Amniotic stem cell (primary cell): ENCODE measurements at regions not wholly inside any gene's neighbourhood (a gene's known extent, or its start where the extent isn't known, plus 50 kb on each side); places are given as distances from the start of the nearest gene placed in this dataset.
"Not testable (repeated sequence)": the region's sequence is repeated elsewhere in the genome, so short reads cannot be mapped to it uniquely, and the experiment has no call there.

ENCODE experiments used
- DNase-seq: peaks from one replicate; lab custom pipeline; 2025; lab: John Stamatoyannopoulos, UW

GRCh38 chr13:59352600-59352999 is 811.1 kb downstream of the DIAPH3 start:
- DNase-seq, result no peak

DNA sequence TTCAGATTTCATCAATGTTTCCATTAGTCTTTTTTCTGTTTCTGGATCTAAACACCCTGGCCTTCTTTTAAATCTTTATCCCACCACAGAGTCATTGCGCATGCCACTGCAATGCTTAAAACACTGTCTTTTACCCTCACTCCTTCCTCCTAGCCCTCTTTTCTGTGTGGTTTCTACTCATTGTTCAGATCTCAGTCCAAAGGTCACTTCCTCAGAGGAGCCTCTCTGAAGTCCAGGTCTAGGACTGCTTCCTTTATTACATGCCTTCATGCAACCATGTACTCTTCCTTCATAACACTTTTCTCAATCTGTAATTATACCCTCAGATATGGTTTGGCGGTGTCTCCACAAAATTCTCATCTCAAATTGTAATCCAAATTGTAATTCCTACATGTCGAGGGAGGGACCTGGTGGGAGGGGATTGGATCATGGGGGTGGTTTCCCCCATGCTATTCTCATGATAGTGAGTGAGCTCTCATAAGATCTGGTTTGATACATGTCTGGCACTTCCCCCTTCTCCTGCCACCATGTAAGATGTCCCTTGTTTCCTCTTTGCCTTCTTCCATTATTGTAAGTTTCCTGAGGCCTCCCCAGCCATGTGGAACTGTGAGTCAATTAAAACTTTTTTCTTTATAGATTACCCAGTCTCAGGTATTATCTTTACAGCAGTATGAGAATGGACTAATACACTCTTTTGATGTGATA is 808.9 kb downstream of the DIAPH3 start:
- DNase-seq, result no peak

GRCh38 chr13:59356607-59357006 is 807.1 kb downstream of the DIAPH3 start:
- no peak for DNase-seq

GRCh38 chr13:59358014-59358413 is 805.7 kb downstream of the DIAPH3 start:
- DNase-seq, result no peak

GRCh38 chr13:59360108-59360507 is 803.6 kb downstream of the DIAPH3 start:
- no peak for DNase-seq

- DNase-seq, result no peak
These were observed 802.8 kb downstream of the DIAPH3 start for GRCh38 chr13:59360916-59361315.

- DNase-seq, result no peak
These were observed 800.4 kb downstream of the DIAPH3 start for GRCh38 chr13:59363313-59363712.

DNA sequence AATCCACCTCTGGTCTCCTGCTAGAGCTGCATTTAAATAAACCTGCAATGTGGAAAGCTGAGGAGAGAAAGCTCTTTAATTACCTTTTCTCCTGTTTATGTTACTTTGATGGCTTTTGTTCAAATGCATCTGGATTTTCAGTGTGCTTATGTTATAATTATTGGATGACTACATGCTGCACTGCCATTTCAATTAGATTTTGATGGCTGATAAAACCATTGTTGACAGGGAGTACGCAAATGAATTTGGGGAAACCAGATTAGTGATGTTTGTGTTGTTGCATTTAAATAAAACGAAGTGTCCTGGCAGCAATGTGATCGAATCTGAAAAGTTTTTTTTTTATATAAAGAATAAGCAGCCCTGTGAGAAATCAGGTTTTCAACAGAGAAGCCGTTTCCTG is 799.8 kb downstream of the DIAPH3 start:
- no peak for DNase-seq

DNA sequence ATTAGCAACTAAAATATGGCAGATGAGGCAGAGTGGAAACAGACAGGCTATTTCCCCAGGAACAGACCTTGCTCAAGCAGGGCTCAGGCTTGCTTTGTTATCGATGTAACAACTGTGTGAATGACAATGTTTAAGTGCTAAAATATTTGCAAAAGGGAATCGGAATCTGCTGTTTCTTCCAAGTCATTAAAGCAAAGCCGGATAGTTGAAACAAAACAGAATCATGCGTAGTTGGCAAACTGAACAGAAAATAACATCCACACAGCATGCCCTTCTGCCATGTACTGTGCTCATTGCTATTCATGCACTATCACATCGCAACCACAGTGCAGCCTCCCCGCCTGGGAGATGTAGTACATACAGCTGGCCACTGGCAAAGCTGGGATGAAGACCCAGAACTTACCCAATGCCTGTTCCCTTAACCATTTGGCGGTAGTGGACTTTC is 799.1 kb downstream of the DIAPH3 start:
- DNase-seq, result no peak

DNA sequence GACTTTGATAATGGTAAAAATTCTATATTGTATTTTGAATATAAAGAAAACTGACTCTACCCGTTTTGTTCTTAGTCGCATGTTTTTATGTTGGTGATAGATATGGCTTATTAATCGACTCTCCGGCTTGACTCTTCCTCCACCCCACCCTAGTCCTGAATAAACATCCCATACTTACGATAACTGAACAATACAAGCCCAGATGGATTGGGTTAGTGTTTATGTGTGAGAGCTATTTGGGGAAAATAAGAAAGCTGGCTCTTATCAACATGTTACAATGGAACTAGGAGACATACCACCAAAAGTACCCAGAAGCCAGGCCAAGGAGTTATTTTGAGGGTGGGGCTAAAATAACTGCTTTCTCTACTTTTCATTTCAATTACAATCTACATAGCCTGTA is 796.3 kb downstream of the DIAPH3 start:
- no peak for DNase-seq

DNA sequence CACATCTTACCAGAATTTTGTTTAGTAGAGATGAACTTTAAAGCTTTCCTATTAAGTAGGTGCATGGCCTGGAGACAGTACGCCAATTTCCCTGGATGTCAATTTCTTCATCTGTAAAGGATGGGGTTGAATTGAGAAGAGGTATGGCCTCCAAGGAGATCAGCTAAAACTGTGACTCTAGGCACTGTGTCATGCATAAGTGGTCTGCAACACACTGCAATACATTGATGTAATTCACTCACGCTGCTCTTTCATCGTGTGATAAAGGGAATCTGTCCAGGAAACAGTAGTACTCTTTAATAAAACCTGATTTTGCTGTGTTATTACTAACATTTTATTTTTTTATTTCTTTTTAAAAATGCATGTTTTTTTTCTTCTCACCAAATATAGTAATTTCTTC is 795.8 kb downstream of the DIAPH3 start:
- DNase-seq, result no peak

DNA sequence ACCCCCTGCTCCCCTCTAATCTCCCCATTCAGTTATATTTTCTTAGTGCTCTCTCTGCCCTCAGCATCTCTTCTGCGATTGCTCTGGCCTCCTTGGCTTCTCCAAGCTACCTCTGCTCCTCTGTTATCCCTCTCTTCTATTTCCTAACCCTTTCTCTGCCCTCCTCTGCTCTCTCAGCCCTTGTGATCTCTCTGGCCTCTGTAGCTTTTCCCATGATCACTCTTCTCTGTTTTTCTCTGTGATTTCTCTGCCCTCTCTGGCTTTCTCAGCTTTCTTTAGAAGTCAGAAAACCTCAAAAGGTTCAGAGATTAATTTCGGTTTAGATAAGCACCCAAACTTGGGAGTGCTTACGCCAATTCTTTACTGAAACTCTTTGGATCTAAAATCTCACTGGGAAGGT is 795.0 kb downstream of the DIAPH3 start:
- DNase-seq, result no peak

DNA sequence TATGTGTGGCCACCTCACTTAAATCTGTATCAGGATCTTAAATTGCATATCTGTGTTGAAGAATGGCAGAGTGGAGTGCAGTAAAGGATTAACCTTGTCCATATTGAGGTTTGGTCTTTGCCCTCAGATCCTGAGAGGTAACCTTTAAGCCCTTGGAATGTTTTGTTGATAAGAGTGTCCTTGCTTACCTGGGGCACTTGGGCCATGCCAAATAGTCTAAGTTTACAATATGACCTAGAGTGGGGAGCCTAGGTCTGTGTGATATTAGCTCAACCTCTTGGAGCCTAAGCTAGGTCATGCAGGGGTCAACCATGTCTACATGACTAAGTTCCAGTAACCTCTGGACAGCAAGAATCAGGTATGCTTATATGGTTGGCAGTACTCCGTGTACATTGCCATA is 792.5 kb downstream of the DIAPH3 start:
- no peak for DNase-seq

DNA sequence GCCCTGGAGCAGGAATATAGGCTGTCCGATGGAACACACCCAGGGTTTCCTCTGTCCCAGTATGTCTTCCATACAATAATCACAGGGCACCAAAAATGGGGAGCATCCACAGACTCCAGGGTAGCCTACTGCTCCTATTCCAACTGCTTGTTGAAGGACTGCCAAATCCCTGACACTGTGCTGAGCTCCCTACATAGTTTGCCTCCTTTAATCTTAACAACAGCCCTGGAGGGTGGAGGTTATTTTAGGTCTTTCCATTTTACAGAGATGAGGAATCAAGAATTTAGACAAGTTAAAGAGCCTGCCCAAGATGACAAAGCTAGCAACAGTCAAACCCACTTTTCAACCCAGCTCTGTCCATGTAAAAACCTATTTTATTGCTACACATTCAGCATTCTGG is 790.4 kb downstream of the DIAPH3 start:
- no peak for DNase-seq

DNA sequence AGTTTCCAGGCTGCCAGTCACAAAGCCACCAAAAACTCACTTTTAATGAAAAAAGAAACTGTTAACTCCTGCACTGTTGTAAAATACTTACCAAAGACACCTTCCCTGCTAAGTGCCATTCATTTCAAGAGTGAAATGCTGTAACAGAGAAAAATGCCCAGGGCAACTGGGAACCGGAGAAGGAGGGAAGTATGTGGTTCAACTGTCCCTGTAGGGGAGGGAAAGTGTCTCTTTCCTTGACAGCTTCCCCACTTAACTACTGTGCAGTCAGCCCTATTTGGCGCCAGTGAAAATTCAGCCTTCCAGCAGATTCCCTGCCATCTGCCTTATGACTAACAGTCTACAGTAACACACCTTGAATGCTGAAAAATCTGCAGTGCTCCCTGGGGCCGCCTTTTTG is 789.0 kb downstream of the DIAPH3 start:
- no peak for DNase-seq

DNA sequence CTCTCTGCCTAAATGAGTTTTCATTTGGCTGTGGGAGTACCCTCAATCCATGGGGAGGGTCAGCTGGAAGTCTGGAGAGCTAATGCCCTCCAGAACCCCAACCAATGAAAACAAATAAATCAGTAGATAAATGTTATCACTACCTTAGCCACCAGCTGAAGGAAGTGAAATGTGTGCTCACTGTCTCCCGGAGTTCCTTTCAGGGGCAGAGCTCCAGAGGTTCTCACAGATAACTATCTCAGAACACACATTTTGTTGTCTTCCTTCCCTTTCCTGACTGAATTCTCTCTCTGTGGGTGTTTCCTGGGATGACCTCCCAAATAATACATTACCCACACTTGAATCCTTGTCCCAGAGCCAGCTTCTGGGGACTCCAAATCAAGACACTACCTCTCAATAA is 779.6 kb downstream of the DIAPH3 start:
- no peak for DNase-seq

- DNase-seq, result peak; percentile 54
These were observed 772.0 kb downstream of the DIAPH3 start for GRCh38 chr13:59391696-59392095.

- no peak for DNase-seq
These were observed 771.4 kb downstream of the DIAPH3 start for GRCh38 chr13:59392328-59392727.

GRCh38 chr13:59394496-59394895 is 769.2 kb downstream of the DIAPH3 start:
- no peak for DNase-seq

GRCh38 chr13:59398127-59398526 is 765.6 kb downstream of the DIAPH3 start:
- DNase-seq, result no peak

DNA sequence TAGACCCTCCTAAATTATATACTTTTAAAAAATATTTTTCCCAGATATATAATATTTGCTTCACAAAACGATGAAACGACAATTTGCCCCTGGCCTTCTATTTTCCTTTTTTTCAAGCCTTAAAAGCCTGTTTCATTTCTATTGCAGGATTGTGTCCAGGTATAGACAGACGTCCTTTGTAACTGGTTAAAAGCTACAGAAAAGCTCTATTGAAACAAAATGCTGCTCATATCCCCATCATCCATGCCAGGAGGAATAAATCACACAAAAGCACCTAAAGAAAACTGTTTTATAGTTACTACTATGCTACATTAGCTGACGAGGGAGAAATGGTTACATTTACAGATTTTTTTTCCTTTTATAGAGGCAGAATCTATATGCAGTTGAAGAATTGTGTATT is 765.1 kb downstream of the DIAPH3 start:
- DNase-seq, result no peak

GRCh38 chr13:59399513-59399912 is 764.2 kb downstream of the DIAPH3 start:
- DNase-seq, result no peak

GRCh38 chr13:59404331-59404730 is 759.4 kb downstream of the DIAPH3 start:
- DNase-seq, result no peak

- DNase-seq, result not testable (repeated sequence)
These were observed 756.5 kb downstream of the DIAPH3 start for GRCh38 chr13:59407251-59407650.
